Occipital lobe (tissue), 1 donor: ENCODE measurements at regions not wholly inside any gene's neighbourhood (a gene's known extent, or its start where the extent isn't known, plus 50 kb on each side); places are given as distances from the start of the nearest gene placed in this dataset.

Experiments
- DNase-seq: peaks from one replicate; lab custom pipeline; 2025; lab: John Stamatoyannopoulos, UW

- DNase-seq, result no peak
These were observed 1437.8 kb downstream of the BRD1 start for GRCh38 chr22:48389916-48390315.

- DNase-seq, result no peak
These were observed 1445.5 kb downstream of the BRD1 start for GRCh38 chr22:48382197-48382596.

DNA sequence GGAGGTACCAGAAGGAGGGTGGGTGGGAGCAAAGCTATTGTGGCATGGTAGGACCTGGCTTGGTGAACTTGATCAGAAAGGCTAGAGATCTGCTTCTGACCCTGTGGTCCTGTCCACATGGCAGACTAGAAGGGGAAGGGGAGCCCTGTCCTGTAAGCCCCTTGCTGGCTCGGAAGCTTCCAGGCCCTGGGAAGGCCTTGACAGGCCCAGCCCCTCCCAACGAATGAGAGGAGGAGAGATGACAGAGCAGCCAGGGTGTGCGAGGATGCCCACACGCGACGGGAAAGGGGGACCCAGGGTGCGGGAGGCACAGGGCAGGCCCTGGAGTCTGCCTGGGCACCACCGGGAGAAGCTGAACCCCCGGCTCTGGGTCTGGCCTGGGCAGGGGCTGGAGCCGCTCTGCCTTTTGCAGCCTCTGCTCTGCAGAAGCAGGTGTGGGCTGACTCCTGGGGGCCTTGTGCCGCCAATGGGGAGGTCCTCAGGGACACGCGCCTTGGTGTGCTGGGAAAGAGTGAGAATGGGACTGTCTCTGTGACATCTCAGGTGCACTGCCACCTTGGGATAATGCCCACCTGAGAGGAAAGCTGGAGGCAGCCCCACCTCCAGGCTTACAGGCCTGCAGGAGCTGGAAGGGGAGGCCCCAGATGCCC lies 1447.5 kb downstream of the BRD1 start:
- DNase-seq, result no peak

GRCh38 chr22:48379371-48379770 lies 1448.3 kb downstream of the BRD1 start:
- no peak for DNase-seq

GRCh38 chr22:48378673-48379072 lies 1449.0 kb downstream of the BRD1 start:
- DNase-seq, result no peak

DNA sequence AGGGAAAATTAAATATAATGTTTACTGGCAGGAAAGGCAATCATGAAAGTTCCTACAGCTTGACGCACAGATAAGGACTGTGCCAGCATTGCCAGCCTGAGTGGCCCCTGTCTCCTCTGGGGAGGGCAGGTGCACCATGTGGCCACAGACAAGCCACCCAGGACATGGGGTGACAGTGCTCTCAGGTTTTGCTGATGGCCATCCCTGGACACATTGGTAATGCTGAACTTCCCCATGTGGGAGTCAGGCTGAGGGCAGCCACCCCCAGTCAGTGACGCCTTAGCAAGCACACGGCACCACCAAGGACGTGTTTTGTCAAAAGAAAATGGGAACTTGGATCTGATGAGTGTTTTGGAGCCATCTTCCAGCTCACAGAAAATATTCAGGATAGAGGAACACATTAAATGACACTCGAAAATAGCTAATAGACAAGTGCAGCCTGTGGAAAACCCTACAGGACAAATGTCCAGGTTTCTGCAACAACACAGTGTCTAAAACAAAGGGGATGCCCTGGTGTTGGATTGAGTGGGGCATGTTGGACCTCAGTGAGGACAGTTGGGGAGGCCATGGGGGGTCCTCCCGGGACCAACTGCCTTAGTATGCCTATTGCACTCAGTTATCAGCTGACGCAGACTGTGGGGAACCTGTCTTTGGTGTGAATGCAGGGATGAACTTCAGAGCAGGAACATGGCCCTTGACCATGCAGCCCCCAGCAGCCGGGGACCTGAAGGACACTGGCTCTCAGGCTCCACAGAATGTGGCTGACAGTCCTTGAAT lies 1450.5 kb downstream of the BRD1 start:
- DNase-seq, result no peak

DNA sequence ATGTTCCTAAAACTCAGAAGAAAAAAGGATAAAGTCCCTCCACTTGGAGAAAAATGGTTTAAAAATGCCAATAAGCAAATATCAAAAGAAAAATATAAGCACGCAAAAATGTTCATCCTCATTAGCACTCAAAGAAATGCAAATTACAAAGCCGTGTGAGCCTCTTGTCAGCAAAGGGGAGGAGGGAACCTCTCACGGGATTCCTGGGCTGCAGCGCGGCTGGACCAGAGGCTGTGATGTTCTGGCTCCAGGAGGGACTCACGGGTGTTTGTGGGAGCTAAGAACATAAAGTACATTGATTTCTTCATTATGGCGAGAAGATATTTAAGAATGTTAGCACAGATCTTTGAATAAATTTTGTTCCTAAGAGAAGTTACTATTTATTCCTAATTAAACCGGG lies 1451.2 kb downstream of the BRD1 start:
- DNase-seq, result no peak

- DNase-seq, result no peak
These were observed 1454.0 kb downstream of the BRD1 start for GRCh38 chr22:48373626-48374173.

DNA sequence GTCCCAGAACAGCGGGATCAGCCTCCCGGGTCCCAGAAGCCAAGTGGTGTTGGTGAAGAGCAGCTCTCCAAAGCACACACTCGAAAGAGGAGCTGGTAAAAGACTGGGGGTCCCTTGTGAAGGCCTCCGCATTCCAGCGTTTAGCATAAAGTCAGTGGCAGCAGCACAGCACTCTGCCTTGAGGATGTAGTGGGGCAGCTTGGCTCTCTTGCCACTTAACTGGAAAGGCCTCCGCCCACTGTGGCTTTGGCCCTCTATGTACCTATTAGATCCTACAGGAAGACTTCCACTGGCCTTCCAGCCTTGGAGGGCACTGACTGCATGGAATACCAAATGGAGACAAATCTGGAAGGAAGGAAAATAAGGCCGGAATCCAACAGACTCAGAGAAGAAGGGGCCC lies 1455.3 kb downstream of the BRD1 start:
- DNase-seq, result no peak

DNA sequence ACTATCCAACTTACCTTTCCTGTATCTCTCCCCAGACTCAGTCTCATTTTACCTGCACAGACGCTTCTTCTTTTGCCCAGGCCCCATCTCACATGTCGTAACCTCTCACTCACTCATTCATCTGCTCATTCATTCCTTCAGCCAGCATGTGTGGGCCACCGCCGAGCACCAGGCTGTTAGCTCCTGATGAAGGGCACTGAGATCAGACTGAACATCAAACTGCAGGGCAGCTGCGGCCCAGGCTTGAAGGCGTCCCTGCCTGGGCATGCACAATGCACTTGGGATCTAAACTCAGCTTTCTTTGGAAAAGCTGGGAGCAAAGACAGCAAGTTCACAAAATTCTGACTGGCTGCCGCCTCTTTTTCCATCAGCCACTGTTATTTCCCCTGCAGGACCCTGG lies 1456.3 kb downstream of the BRD1 start:
- no peak for DNase-seq

DNA sequence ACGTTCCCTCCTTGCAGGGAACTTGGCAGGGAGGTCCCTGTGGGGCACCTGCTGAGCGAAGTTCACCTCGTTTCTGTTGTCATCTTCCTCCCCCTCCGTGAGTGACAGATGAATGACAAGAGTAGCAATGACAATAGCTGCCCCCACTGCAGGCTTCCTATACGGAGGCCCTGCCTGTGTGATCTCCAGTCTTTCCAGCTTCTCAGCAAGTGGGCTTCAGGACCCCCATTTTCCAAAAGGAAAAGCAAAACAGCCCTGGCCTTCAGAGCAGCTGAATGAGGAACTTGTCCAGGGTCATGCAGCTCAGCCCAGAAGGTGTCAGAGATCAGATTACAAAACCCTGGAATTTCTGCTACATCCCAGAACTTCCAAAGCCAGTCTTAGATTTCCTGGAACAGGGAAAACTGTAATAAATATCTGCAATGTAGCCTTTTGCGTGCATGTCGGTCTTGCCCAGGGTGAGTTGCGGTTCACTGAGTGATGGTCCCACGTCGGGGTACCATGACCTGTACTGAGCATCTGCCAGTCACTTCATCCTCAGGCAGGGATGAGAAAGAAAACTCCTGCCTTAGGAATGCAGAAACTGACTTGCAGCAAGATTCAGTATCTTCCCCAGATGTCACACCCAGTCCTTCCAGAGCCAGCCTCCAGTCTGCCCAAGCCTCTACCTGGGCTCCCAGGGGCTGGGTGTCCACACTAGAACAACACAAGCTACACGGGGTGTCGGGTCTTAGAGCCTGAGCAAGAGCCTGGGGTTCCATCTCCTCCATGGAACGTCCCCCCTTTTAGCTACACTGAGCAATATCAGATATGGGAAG lies 1457.0 kb downstream of the BRD1 start:
- DNase-seq, result no peak

GRCh38 chr22:48369789-48370507 lies 1457.7 kb downstream of the BRD1 start:
- no peak for DNase-seq

GRCh38 chr22:48368975-48369525 lies 1458.6 kb downstream of the BRD1 start:
- DNase-seq, result no peak

DNA sequence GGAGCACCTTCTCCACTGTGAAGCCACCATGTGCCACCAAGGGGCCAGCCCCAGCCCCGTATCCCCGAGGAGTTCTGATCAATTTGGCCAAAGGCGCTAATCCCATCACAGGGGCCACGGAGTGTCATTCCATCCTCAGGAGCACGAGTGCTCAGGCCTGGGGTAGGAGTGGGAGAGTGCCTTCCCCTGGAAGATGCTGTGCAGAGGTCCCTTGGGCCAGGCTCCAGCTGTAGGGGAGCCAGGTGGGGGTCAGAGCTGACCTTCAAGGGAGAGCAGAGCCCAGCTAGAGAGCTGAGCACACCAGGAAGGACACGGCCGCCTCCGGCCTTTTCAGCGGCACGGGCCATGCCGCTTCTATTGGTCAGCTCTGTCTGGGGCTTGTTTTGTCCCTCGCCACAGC lies 1459.9 kb downstream of the BRD1 start:
- no peak for DNase-seq

GRCh38 chr22:48366591-48366990 lies 1461.1 kb downstream of the BRD1 start:
- DNase-seq, result no peak

- DNase-seq, result no peak
These were observed 1461.6 kb downstream of the BRD1 start for GRCh38 chr22:48366056-48366455.

DNA sequence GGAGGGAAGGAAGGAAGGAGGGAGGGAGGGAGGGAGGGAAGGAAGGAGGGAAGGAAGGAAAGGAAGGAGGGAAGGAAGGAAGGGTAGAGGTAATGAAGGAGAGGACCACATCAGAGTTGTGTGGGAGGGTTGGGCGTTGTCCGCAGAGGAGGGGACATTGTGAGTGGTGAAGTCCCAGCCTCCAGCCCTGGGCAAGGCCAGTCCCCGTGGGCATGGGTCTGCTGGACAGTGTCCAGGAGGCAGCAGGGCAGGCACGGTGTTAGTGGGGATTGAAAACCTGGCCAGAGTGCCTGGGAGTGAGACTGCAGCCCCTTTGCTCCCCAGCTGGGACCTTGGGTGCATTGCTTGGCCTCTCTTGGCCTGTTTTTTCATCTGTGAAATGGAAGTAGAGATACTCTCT lies 1462.3 kb downstream of the BRD1 start:
- DNase-seq, result no peak

- DNase-seq, result no peak
These were observed 1464.8 kb downstream of the BRD1 start for GRCh38 chr22:48362721-48363404.

DNA sequence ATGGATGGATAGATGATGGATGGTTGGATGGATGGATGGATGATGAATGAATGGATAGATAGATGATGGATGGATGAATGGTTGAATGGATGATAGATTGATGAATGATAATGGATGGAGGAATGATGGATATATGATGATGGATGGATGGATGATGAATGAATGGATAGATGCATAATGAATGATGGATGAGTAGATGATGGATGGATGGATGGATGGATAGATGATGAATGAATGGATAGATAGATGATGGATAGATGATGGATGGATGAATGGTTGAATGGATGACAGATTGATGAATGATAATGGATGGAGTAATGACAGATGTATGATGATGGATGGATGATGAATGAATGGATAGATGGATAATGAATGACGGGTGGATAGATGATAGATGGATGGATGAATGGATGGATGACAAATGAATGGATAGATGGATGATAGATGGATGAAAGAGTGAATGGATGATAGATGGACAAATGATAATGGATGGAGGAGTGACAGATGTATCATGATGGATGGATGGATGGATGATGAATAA lies 1466.5 kb downstream of the BRD1 start:
- DNase-seq, result no peak

DNA sequence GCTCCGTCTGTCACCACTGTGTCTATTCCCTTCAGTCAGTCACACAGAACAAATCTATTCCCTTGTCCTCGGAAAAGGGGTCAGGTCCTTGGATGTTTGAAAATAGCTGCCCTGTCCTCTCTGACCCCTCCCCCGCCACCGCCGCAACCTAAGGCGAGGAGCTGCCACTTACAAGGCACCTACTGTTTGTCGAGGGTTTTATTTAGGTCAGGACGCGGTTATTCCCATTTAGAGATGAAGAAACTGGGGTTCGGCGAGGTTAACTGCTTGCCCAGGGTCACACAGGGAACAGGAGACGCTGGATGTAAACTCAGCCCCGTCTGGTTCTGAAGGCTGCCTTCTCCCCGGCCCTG lies 1468.1 kb downstream of the BRD1 start:
- no peak for DNase-seq
